Endothelial cell of umbilical vein (primary cell): ENCODE measurements at regions not wholly inside any gene's neighbourhood (a gene's known extent, or its start where the extent isn't known, plus 50 kb on each side); places are given as distances from the start of the nearest gene placed in this dataset.

Experiments used
- BruUV-seq: library from RNA; stranded (reverse); fragments of 400-500 nt; replicated peaks from 2 replicates; lab custom pipeline; 2021; lab: Mats Ljungman, UMichigan
- CTCF ChIA-PET: fragments of 300-600, 350-600 bp; sonication (Branson Sonifier 250); formaldehyde crosslinking; loops from one replicate; lab custom pipeline; 2021; ENCODE audit warnings: antibody characterized with exemption, inconsistent platforms; lab: Charles Lee
- POLR2A ChIA-PET: fragments of 300-600, 350-600 bp; sonication (Branson Sonifier 250); formaldehyde crosslinking; loops from one replicate; lab custom pipeline; 2021; ENCODE audit warnings: antibody characterized with exemption, inconsistent platforms; lab: Charles Lee
- DNase-seq: peaks from one replicate; pipeline ENCODE4 v3.0.0-alpha.2; 2011; ENCODE audit warnings: low read depth, low spot score
- FAIRE-seq: peaks from 2 replicates; lab custom pipeline; 2011; peaks lifted over from hg19 to GRCh38; lab: Jason Lieb, UNC
- H2AFZ ChIP-seq: 2 replicates; pipeline ENCODE4 v1.6.0; 2012; ENCODE audit warnings: low read depth, low read length, control low read depth, inconsistent platforms
- H3K27ac ChIP-seq: 2 replicates; pipeline ENCODE4 v1.5.1; 2011; ENCODE audit warnings: low read depth, mild to moderate bottlenecking, control low read depth, low read length, moderate library complexity; ENCODE audit not compliant: insufficient read depth
- H3K27me3 ChIP-seq, 2 experiments: 2 replicates each; pipeline versions ENCODE4 v1.6.0 to v1.6.1; 2011; ENCODE audit warnings: low read length in 2 of 2, mixed read lengths in 1 of 2; ENCODE audit not compliant: control insufficient read depth in 2 of 2, insufficient read depth in 2 of 2
- H3K36me3 ChIP-seq, 2 experiments: 2 replicates in 1 of 2; 3 replicates in 1 of 2; pipeline ENCODE4 v1.5.1; 2011; ENCODE audit warnings: low read length in 2 of 2, mild to moderate bottlenecking in 1 of 2, moderate library complexity in 1 of 2; ENCODE audit not compliant: control insufficient read depth in 2 of 2, insufficient read depth in 2 of 2; ENCODE audit errors: extremely low read depth in 1 of 2
- H3K4me1 ChIP-seq: 3 replicates; pipeline ENCODE4 v1.5.1; 2011; ENCODE audit warnings: mild to moderate bottlenecking, low read length; ENCODE audit not compliant: control insufficient read depth, insufficient read depth; ENCODE audit errors: extremely low read depth
- H3K4me2 ChIP-seq: 2 replicates; pipeline ENCODE4 v1.6.1; 2011; ENCODE audit warnings: low read length, control low read depth, mixed read lengths; ENCODE audit not compliant: insufficient read depth
- H3K4me3 ChIP-seq, 3 experiments: fragments of 200-600 bp in 1 of 3; sonication (generic), shearing (Covaris generic) in 1 of 3; replicated peaks in 1 of 3; 2 replicates each; pipeline ENCODE4 v1.5.1; 2011 to 2016; ENCODE audit warnings: control low read depth in 3 of 3, low read length in 3 of 3, mild to moderate bottlenecking in 2 of 3, inconsistent platforms in 1 of 3, low read depth in 1 of 3, moderate library complexity in 1 of 3; ENCODE audit not compliant: insufficient read depth in 1 of 3
- H3K79me2 ChIP-seq: 2 replicates; pipeline ENCODE4 v1.6.0; 2012; ENCODE audit warnings: low read length, inconsistent platforms; ENCODE audit not compliant: control insufficient read depth, insufficient read depth
- H3K9ac ChIP-seq: replicated peaks from 2 replicates; pipeline ENCODE3; 2011; ENCODE audit warnings: low read length, control low read depth; ENCODE audit not compliant: insufficient read depth; ENCODE audit errors: extremely low read depth
- H3K9me1 ChIP-seq: replicated peaks from 3 replicates; pipeline ENCODE4 v1.6.0; 2011; ENCODE audit warnings: mild to moderate bottlenecking, low read length; ENCODE audit not compliant: control insufficient read depth, insufficient read depth; ENCODE audit errors: extremely low read depth
- H3K9me3 ChIP-seq: replicated peaks from 2 replicates; pipeline ENCODE4 v1.5.1; 2012; ENCODE audit warnings: low read length, inconsistent platforms; ENCODE audit not compliant: control insufficient read depth, insufficient read depth
- H4K20me1 ChIP-seq: replicated peaks from 2 replicates; pipeline ENCODE3; 2011; ENCODE audit warnings: mild to moderate bottlenecking, low read length; ENCODE audit not compliant: control insufficient read depth, insufficient read depth; ENCODE audit errors: extremely low read depth
- EZH2 ChIP-seq: IDR thresholded peaks from 2 replicates; pipeline ENCODE4 v1.6.1; 2012; ENCODE audit warnings: borderline replicate concordance, low read depth, mild to moderate bottlenecking, moderate library complexity, low read length, inconsistent platforms; ENCODE audit not compliant: severe bottlenecking
- FOS ChIP-seq: IDR thresholded peaks from 2 replicates; pipeline ENCODE4 v1.6.1; 2011; ENCODE audit warnings: mild to moderate bottlenecking, low read length, moderate library complexity, borderline replicate concordance; ENCODE audit not compliant: insufficient read depth
- GATA2 ChIP-seq: IDR thresholded peaks from 2 replicates; pipeline ENCODE4 v1.7.0; 2011; ENCODE audit warnings: low read depth, mild to moderate bottlenecking, moderate library complexity, mixed read lengths, low read length; ENCODE audit not compliant: insufficient read length, insufficient read depth
- JUN ChIP-seq: IDR thresholded peaks from 2 replicates; pipeline ENCODE4 v1.6.1; 2011; ENCODE audit warnings: borderline replicate concordance, low read depth; ENCODE audit not compliant: insufficient read length, insufficient read depth
- MYC ChIP-seq: IDR thresholded peaks from one replicate; pipeline ENCODE4 v1.6.1; 2011; ENCODE audit warnings: mild to moderate bottlenecking, low read depth, low read length
- POLR2A ChIP-seq: IDR thresholded peaks from 2 replicates; pipeline ENCODE4 v1.6.1; 2012; ENCODE audit warnings: low read depth, mild to moderate bottlenecking, control low read depth, low read length
- POLR2AphosphoS5 ChIP-seq: IDR thresholded peaks from 2 replicates; pipeline ENCODE4 v1.6.1; 2012; ENCODE audit warnings: low read depth, mild to moderate bottlenecking, control low read depth, low read length, moderate library complexity; ENCODE audit not compliant: insufficient read depth
- dilution Hi-C: fragments of 300-500 bp; cut with MboI; formaldehyde crosslinking; loops from one replicate; pipeline ENCODE4 v1.15.0; 2019; ENCODE audit warnings: low sequenced_read_pairs; ENCODE audit not compliant: extremely low pct_ligation_motif_present
- intact Hi-C: fragments of 100-400 bp; cut with micrococcal nuclease; formaldehyde crosslinking; loops from one replicate; pipeline ENCODE4 v1.10.0; 2022
- TF ChIP-seq, protein P1 (sequence below): IDR thresholded peaks from 2 replicates; pipeline ENCODE4 v1.6.1; 2011; ENCODE audit not compliant: insufficient read depth, insufficient read length
- TF ChIP-seq, protein P2 (sequence below), 2 donors: IDR thresholded peaks; 1 replicate in 1 of 2; 2 replicates in 1 of 2; pipeline ENCODE4 v1.5.1; 2011; ENCODE audit warnings: low read length in 2 of 2, mild to moderate bottlenecking in 2 of 2, moderate library complexity in 2 of 2, control low read depth in 1 of 2, inconsistent platforms in 1 of 2, low read depth in 1 of 2; ENCODE audit not compliant: insufficient read depth in 1 of 2; ENCODE audit errors: extremely low read depth in 1 of 2

DNA sequence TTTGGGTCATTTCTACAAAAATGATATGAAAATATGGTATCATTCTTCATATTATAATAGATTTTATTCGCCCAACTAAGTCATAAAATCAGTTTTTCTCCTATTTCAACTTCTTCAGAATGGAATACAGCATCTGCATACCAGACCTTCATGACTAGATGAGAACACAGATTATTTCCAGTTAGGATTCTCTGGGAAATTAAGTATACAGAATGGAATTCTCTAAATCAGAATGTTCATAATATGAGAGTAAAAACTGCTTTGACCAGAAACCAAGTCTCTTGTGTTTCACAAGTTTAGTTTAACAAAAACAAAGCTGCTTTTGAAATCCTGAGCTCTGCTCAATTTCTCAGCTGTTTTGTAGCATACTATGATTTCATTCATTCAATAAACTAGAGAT, 160.3 kb upstream of the SEMA3A start:
- H3K36me3 ChIP-seq: no peaks in the 10 kb centered on the region
- H3K27me3 ChIP-seq: no peaks in the 10 kb centered on the region
- no peak for DNase-seq
- no TSS peak for BruUV-seq
- H3K4me2 ChIP-seq: no peak overlapping the region
- H3K9me1 ChIP-seq: no peaks in the 10 kb centered on the region
- TF ChIP-seq MYC: no peak
- TF ChIP-seq POLR2AphosphoS5: no peak
- no peak for TF ChIP-seq JUN
- TF ChIP-seq, protein P1, sequence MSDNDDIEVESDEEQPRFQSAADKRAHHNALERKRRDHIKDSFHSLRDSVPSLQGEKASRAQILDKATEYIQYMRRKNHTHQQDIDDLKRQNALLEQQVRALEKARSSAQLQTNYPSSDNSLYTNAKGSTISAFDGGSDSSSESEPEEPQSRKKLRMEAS: no peak
- no peak for TF ChIP-seq EZH2
- TF ChIP-seq GATA2: no peak
- no peak for TF ChIP-seq FOS
- TF ChIP-seq, protein P2, sequence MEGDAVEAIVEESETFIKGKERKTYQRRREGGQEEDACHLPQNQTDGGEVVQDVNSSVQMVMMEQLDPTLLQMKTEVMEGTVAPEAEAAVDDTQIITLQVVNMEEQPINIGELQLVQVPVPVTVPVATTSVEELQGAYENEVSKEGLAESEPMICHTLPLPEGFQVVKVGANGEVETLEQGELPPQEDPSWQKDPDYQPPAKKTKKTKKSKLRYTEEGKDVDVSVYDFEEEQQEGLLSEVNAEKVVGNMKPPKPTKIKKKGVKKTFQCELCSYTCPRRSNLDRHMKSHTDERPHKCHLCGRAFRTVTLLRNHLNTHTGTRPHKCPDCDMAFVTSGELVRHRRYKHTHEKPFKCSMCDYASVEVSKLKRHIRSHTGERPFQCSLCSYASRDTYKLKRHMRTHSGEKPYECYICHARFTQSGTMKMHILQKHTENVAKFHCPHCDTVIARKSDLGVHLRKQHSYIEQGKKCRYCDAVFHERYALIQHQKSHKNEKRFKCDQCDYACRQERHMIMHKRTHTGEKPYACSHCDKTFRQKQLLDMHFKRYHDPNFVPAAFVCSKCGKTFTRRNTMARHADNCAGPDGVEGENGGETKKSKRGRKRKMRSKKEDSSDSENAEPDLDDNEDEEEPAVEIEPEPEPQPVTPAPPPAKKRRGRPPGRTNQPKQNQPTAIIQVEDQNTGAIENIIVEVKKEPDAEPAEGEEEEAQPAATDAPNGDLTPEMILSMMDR (IDR thresholded peaks at IDR 0.05; ENCODE audit: extremely low read depth in 1 of 2, insufficient read depth in 1 of 2, low read depth in 1 of 2, low read length in 2 of 2): no peak
- TF ChIP-seq POLR2A: no peak
- H3K4me3 ChIP-seq: no peak overlapping the region
- no peaks in the 10 kb centered on the region for H4K20me1 ChIP-seq
- no peak overlapping the region for H3K27ac ChIP-seq
- no peak overlapping the region for H2AFZ ChIP-seq
- H3K9ac ChIP-seq: no peak overlapping the region
- H3K4me1 ChIP-seq: no peaks in the 10 kb centered on the region
- dilution Hi-C loops: no loop called here
- CTCF ChIA-PET: no interaction called here
- POLR2A ChIA-PET: no interaction called here
- no peaks in the 10 kb centered on the region for H3K9me3 ChIP-seq
- intact Hi-C loops: no loop called here
- H3K79me2 ChIP-seq: no peaks in the 10 kb centered on the region
- FAIRE-seq: no peak
